ENCODE measurements at regions not wholly inside any gene's neighbourhood (a gene's known extent, or its start where the extent isn't known, plus 50 kb on each side); places are given as distances from the start of the nearest gene placed in this dataset.

GRCh38 chr5:107217721-107218130 is 453.0 kb downstream of the EFNA5 start:
- Histone ChIP-seq H3K9me3 (ENCODE audit: control insufficient read depth, insufficient read depth, low read length) (no peaks in the 10 kb centered on the region), H3K4me3 (ENCODE audit: low read length) (no peak overlapping the region), H3K4me1 (ENCODE audit: control insufficient read depth, insufficient read depth, low read length) (no peaks in the 10 kb centered on the region), H3K27ac (ENCODE audit: low read length) (no peak overlapping the region), H3K36me3 (ENCODE audit: control insufficient read depth, insufficient read depth, low read length) (no peaks in the 10 kb centered on the region), H3K27me3 (ENCODE audit: control insufficient read depth, insufficient read depth, low read length) (peaks cover 2% of the 10 kb centered on the region)
- no peak for DNase-seq
- intact Hi-C loops (cut with micrococcal nuclease), result no loop called here
- Mint-ChIP-seq H3K27ac (no peak overlapping the region), H3K4me3 (no peak overlapping the region), H3K36me3 (peaks cover 6% of the 10 kb centered on the region), H3K27me3 (ENCODE audit: low read depth in 2 of 2) (peaks cover 10 to 50% of the 10 kb centered on the region in 2 donors), H3K9me3 (no peaks in the 10 kb centered on the region), H3K4me1 (no peaks in the 10 kb centered on the region)
- ATAC-seq, result no peak
- TF ChIP-seq CTCF (IDR thresholded peaks at IDR 0.05), result no peak
- 86% methylated on average over 3 of the region's 3 CpGs for WGBS (ENCODE audit: insufficient coverage)

- Histone ChIP-seq H3K9me3 (ENCODE audit: control insufficient read depth, insufficient read depth, low read length) (no peaks in the 10 kb centered on the region), H3K27ac (ENCODE audit: low read length) (no peak overlapping the region), H3K4me1 (ENCODE audit: control insufficient read depth, insufficient read depth, low read length) (no peaks in the 10 kb centered on the region), H3K36me3 (ENCODE audit: control insufficient read depth, insufficient read depth, low read length) (no peaks in the 10 kb centered on the region), H3K27me3 (ENCODE audit: control insufficient read depth, insufficient read depth, low read length) (peaks cover 5% of the 10 kb centered on the region), H3K4me3 (ENCODE audit: low read length) (no peak overlapping the region)
- Mint-ChIP-seq H3K27ac (no peak overlapping the region), H3K27me3 (ENCODE audit: low read depth in 2 of 2) (peaks cover 10 to 57% of the 10 kb centered on the region in 2 donors), H3K36me3 (peaks cover 6% of the 10 kb centered on the region), H3K9me3 (no peaks in the 10 kb centered on the region), H3K4me3 (no peak overlapping the region), H3K4me1 (no peaks in the 10 kb centered on the region)
- 74% methylated on average over 5 of the region's 5 CpGs for WGBS (ENCODE audit: insufficient coverage)
- TF ChIP-seq CTCF (IDR thresholded peaks at IDR 0.05), result no peak
- intact Hi-C loops (cut with micrococcal nuclease), result no loop called here
- no peak for ATAC-seq
- no peak for DNase-seq
These were observed 454.1 kb downstream of the EFNA5 start for GRCh38 chr5:107216587-107216986.

- no peak overlapping the region for H3K27ac ChIP-seq (ENCODE audit: low read length)
- H3K27me3 Mint-ChIP-seq (ENCODE audit: low read depth in 2 of 2), result peaks cover 10 to 54% of the 10 kb centered on the region in 2 donors
- no peaks in the 10 kb centered on the region for H3K36me3 ChIP-seq (ENCODE audit: control insufficient read depth, insufficient read depth, low read length)
- H3K4me3 ChIP-seq (ENCODE audit: low read length), result no peak overlapping the region
- H3K27ac Mint-ChIP-seq, result no peak overlapping the region
- DNase-seq, result no peak
- WGBS (ENCODE audit: insufficient coverage), result 15% methylated on average over 2 of the region's 2 CpGs
- H3K27me3 ChIP-seq (ENCODE audit: control insufficient read depth, insufficient read depth, low read length), result peaks cover 5% of the 10 kb centered on the region
- no peak overlapping the region for H3K4me3 Mint-ChIP-seq
- H3K9me3 ChIP-seq (ENCODE audit: control insufficient read depth, insufficient read depth, low read length), result no peaks in the 10 kb centered on the region
- intact Hi-C loops (cut with micrococcal nuclease), result no loop called here
- no peak for ATAC-seq
- H3K4me1 Mint-ChIP-seq, result no peaks in the 10 kb centered on the region
- no peaks in the 10 kb centered on the region for H3K9me3 Mint-ChIP-seq
- TF ChIP-seq CTCF (IDR thresholded peaks at IDR 0.05), result no peak
- H3K36me3 Mint-ChIP-seq, result peaks cover 6% of the 10 kb centered on the region
- no peaks in the 10 kb centered on the region for H3K4me1 ChIP-seq (ENCODE audit: control insufficient read depth, insufficient read depth, low read length)
These were observed 455.1 kb downstream of the EFNA5 start for GRCh38 chr5:107215611-107216010.

GRCh38 chr5:107213025-107213424 is 457.7 kb downstream of the EFNA5 start:
- H3K4me1 Mint-ChIP-seq, result no peaks in the 10 kb centered on the region
- peaks cover 7% of the 10 kb centered on the region for H3K36me3 Mint-ChIP-seq

More at GRCh38 chr5:107213025-107213424, 457.7 kb downstream of the EFNA5 start:
- Mint-ChIP-seq H3K27ac (no peak overlapping the region), H3K27me3 (ENCODE audit: low read depth in 2 of 2) (peaks cover 12 to 53% of the 10 kb centered on the region in 2 donors), H3K9me3 (no peaks in the 10 kb centered on the region), H3K4me3 (no peak overlapping the region)
- Histone ChIP-seq H3K9me3 (ENCODE audit: control insufficient read depth, insufficient read depth, low read length) (no peaks in the 10 kb centered on the region), H3K27me3 (ENCODE audit: control insufficient read depth, insufficient read depth, low read length) (peaks cover 5% of the 10 kb centered on the region), H3K27ac (ENCODE audit: low read length) (no peak overlapping the region), H3K4me3 (ENCODE audit: low read length) (no peak overlapping the region), H3K36me3 (ENCODE audit: control insufficient read depth, insufficient read depth, low read length) (no peaks in the 10 kb centered on the region), H3K4me1 (ENCODE audit: control insufficient read depth, insufficient read depth, low read length) (no peaks in the 10 kb centered on the region)
- intact Hi-C loops (cut with micrococcal nuclease), result no loop called here
- WGBS (ENCODE audit: insufficient coverage), result 80% methylated on average over 3 of the region's 3 CpGs
- ATAC-seq (no peak), DNase-seq (no peak)
- TF ChIP-seq CTCF (IDR thresholded peaks at IDR 0.05), result no peak

Data from natural killer cell (primary cell).